SK-N-SH (cell line): ENCODE measurements at regions not wholly inside any gene's neighbourhood (a gene's known extent, or its start where the extent isn't known, plus 50 kb on each side); places are given as distances from the start of the nearest gene placed in this dataset.

ENCODE experiments used
- CTCF ChIA-PET: fragments of 300-600, 350-600 bp; formaldehyde crosslinking; extraction: SDS; loops from one replicate; lab custom pipeline; 2021; lab: Yijun Ruan, JAX
- POLR2A ChIA-PET: fragments of 350-600 bp; sonication (Branson Sonifier 250); formaldehyde crosslinking; extraction: SDS; loops from one replicate; lab custom pipeline; 2020; ENCODE audit warnings: antibody characterized with exemption, inconsistent platforms; lab: Yijun Ruan, JAX
- DNase-seq: peaks from one replicate; pipeline ENCODE4 v3.0.0; 2012
- H2AFZ ChIP-seq: fragments of 200-600 bp; sonication (generic); 2 replicates; pipeline ENCODE4 v1.8.1; 2016; ENCODE audit warnings: antibody characterized with exemption, mild to moderate bottlenecking, low read depth
- H3F3A ChIP-seq: fragments of 200-600 bp; sonication (generic); replicated peaks from 2 replicates; pipeline ENCODE3; 2016; ENCODE audit warnings: antibody characterized with exemption, mild to moderate bottlenecking; ENCODE audit not compliant: insufficient read depth
- H3K27ac ChIP-seq, 2 experiments: fragments of 200-500 bp in 1 of 2; fragments of 200-600 bp in 1 of 2; sonication (Bioruptor generic) in 1 of 2; sonication (generic), shearing (Covaris generic) in 1 of 2; 2 replicates each; pipeline versions ENCODE4 v1.5.1 to v1.6.1; 2014 to 2016; ENCODE audit warnings: low read depth in 2 of 2, inconsistent platforms in 1 of 2, low read length in 1 of 2, mild to moderate bottlenecking in 1 of 2, mixed read lengths in 1 of 2
- H3K27me3 ChIP-seq: fragments of 200-600 bp; sonication (generic), shearing (Covaris generic); 2 replicates; pipeline ENCODE4 v1.6.1; 2016; ENCODE audit warnings: mixed run types; ENCODE audit not compliant: insufficient read depth
- H3K36me3 ChIP-seq, 2 experiments: fragments of 200-500 bp in 1 of 2; fragments of 200-600 bp in 1 of 2; sonication (Bioruptor generic) in 1 of 2; sonication (generic) in 1 of 2; replicated peaks in 1 of 2; 2 replicates each; pipeline versions ENCODE3 to v1.5.1; 2014 to 2016; ENCODE audit warnings: low read length in 1 of 2, mild to moderate bottlenecking in 1 of 2; ENCODE audit not compliant: insufficient read depth in 2 of 2, control insufficient read depth in 1 of 2
- H3K4me1 ChIP-seq, 2 experiments: fragments of 200-500 bp in 1 of 2; fragments of 200-600 bp in 1 of 2; sonication (Bioruptor generic) in 1 of 2; sonication (generic), shearing (Covaris generic) in 1 of 2; 2 replicates each; pipeline versions ENCODE4 v1.5.1 to v1.6.1; 2014 to 2016; ENCODE audit warnings: low read depth in 1 of 2, low read length in 1 of 2, mixed run types in 1 of 2; ENCODE audit not compliant: insufficient read depth in 2 of 2, control insufficient read depth in 1 of 2
- H3K4me2 ChIP-seq: fragments of 200-600 bp; sonication (generic), shearing (Covaris generic); 2 replicates; pipeline ENCODE4 v1.6.1; 2017; ENCODE audit warnings: mixed run types
- H3K4me3 ChIP-seq, 2 experiments: fragments of 200-500 bp in 1 of 2; fragments of 200-600 bp in 1 of 2; sonication (Bioruptor generic) in 1 of 2; sonication (generic), shearing (Covaris generic) in 1 of 2; 2 replicates each; pipeline versions ENCODE4 v1.5.1 to v1.8.1; 2014 to 2016; ENCODE audit warnings: low read depth in 2 of 2, inconsistent platforms in 1 of 2, low read length in 1 of 2, mild to moderate bottlenecking in 1 of 2, mixed read lengths in 1 of 2, moderate library complexity in 1 of 2
- H3K79me2 ChIP-seq: fragments of 200-600 bp; sonication (generic); 2 replicates; pipeline ENCODE4 v1.8.1; 2017; ENCODE audit warnings: mild to moderate bottlenecking; ENCODE audit not compliant: insufficient read depth
- H3K9ac ChIP-seq: fragments of 200-600 bp; sonication (generic); 2 replicates; pipeline ENCODE4 v1.6.1; 2017; ENCODE audit warnings: mixed run types
- H3K9me2 ChIP-seq: fragments of 200-600 bp; sonication (generic); 2 replicates; pipeline ENCODE4 v1.6.1; 2017; ENCODE audit warnings: mixed run types
- H3K9me3 ChIP-seq: fragments of 200-600 bp; sonication (generic); 2 replicates; pipeline ENCODE4 v1.6.1; 2017; ENCODE audit warnings: mixed run types, mild to moderate bottlenecking, moderate library complexity
- H4K20me1 ChIP-seq: fragments of 200-600 bp; sonication (generic); 2 replicates; pipeline ENCODE4 v1.6.1; 2017; ENCODE audit warnings: mild to moderate bottlenecking, mixed run types; ENCODE audit not compliant: insufficient read depth
- CHD2 ChIP-seq: fragments of 150-350 bp; IDR thresholded peaks from 2 replicates; pipeline ENCODE4 v1.6.1; 2018; ENCODE audit warnings: low read length; ENCODE audit not compliant: partially characterized antibody
- EZH2phosphoT487 ChIP-seq: fragments of 200-600 bp; sonication (generic); IDR thresholded peaks from 2 replicates; pipeline ENCODE4 v1.6.1; 2017; ENCODE audit warnings: low read depth, mixed run types, mild to moderate bottlenecking, antibody characterized with exemption, moderate library complexity, borderline replicate concordance
- FOSL2 ChIP-seq: IDR thresholded peaks from 2 replicates; pipeline ENCODE4 v1.4.0; 2012; ENCODE audit warnings: low read depth, mild to moderate bottlenecking, moderate library complexity, borderline replicate concordance
- FOXJ3 ChIP-seq: sonication (generic); formaldehyde crosslinking; IDR thresholded peaks from 2 replicates; pipeline ENCODE4 v1.5.1; 2020; ENCODE audit warnings: mild to moderate bottlenecking, missing genetic modification reagents
- GATA2 ChIP-seq: sonication (generic); formaldehyde crosslinking; IDR thresholded peaks from 2 replicates; pipeline ENCODE4 v1.5.0; 2020; ENCODE audit warnings: mild to moderate bottlenecking, missing genetic modification reagents
- MEF2A ChIP-seq: IDR thresholded peaks from 2 replicates; pipeline ENCODE4 v1.4.0; 2012; ENCODE audit warnings: low read depth, borderline replicate concordance
- NRF1 ChIP-seq: IDR thresholded peaks from 2 replicates; pipeline ENCODE4 v1.6.1; 2012; ENCODE audit warnings: low read depth, mild to moderate bottlenecking, low read length
- POLR2AphosphoS5 ChIP-seq: IDR thresholded peaks from 2 replicates; pipeline ENCODE4 v1.6.1; 2012; ENCODE audit warnings: low read depth, low read length
- RXRA ChIP-seq: IDR thresholded peaks from 2 replicates; pipeline ENCODE4 v1.4.0; 2012; ENCODE audit warnings: low read depth, mild to moderate bottlenecking, borderline replicate concordance
- TCF12 ChIP-seq: IDR thresholded peaks from 2 replicates; pipeline ENCODE4 v1.4.0; 2012
- WGBS: methylation state at CpG from one replicate; pipeline ENCODE4 v1.1.6; 2017; ENCODE audit warnings: low lambda C conversion rate; 5-methylcytosine and 5-hydroxymethylcytosine counted together
- TF ChIP-seq, protein P1 (sequence below): fragments of 150-350 bp; IDR thresholded peaks from 2 replicates; pipeline ENCODE4 v1.6.1; 2017; ENCODE audit warnings: antibody characterized with exemption, low read length, low read depth, borderline replicate concordance
- TF ChIP-seq, protein P2 (sequence below): IDR thresholded peaks from 2 replicates; pipeline ENCODE4; 2012
- TF ChIP-seq, protein P3 (sequence below): IDR thresholded peaks from 2 replicates; pipeline ENCODE4 v1.4.0; 2012; ENCODE audit warnings: low read depth, borderline replicate concordance
- TF ChIP-seq, protein P4 (sequence below): IDR thresholded peaks from 2 replicates; pipeline ENCODE4 v1.4.0; 2012; ENCODE audit warnings: low read depth
- TF ChIP-seq, protein P5 (sequence below): IDR thresholded peaks from 2 replicates; pipeline ENCODE4 v1.6.1; 2012; ENCODE audit warnings: mild to moderate bottlenecking, low read depth, low read length, moderate library complexity

DNA sequence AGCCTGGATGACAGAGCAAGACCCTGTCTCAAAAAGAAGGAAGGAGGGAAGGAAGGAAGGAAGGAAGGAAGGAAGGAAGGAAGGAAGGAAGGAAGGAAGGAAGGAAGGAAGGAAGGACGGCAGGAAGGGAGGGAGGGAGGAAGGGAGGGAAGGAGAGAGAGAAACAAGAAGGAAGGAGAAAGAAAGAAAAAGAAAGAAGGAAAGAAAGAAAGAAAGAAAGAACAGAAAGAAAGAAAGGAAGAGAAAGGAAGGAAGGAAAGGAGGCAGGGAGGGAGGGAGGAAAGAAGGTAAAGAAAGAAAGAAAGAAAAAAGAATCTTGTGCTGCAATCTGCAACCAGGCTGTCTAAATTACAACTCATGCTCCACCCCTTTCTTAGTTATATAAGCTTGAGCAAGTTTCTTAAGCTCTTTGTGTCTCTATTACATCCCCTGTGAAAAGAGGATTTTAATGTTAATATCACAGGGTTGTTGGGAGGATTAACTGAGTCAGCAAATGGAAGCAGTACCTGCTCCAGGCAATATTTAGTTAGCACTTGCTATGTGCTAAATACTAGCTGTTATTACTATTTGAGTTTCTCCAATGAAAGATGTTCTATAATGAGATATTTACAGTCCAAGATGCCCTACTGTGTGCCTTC is 917.9 kb upstream of the AUTS2 start:
- H3K79me2 ChIP-seq: no peaks in the 10 kb centered on the region
- WGBS: 82% methylated on average over 1 of the region's 1 CpG
- H3K4me3 ChIP-seq: no peak overlapping the region
- ChIA-PET CTCF (no interaction called here), POLR2A (no interaction called here)
- H3K9me3 ChIP-seq: no peaks in the 10 kb centered on the region
- no peaks in the 10 kb centered on the region for H3K36me3 ChIP-seq
- no peak overlapping the region for H3K4me2 ChIP-seq
- no peak overlapping the region for H3K27ac ChIP-seq
- H3F3A ChIP-seq: no peaks in the 10 kb centered on the region
- peaks cover 0 to 2% of the 10 kb centered on the region in 2 experiments; a peak in 1 of 4 replicates for H3K4me1 ChIP-seq
- no peaks in the 10 kb centered on the region for H4K20me1 ChIP-seq
- H2AFZ ChIP-seq: no peak overlapping the region
- no peaks in the 10 kb centered on the region for H3K9me2 ChIP-seq
- no peaks in the 10 kb centered on the region for H3K27me3 ChIP-seq
- TF ChIP-seq EZH2phosphoT487 (no peak), MEF2A (no peak), POLR2AphosphoS5 (no peak), FOXJ3 (CRISPR knock-in tag) (no peak), NRF1 (no peak), FOSL2 (no peak), RXRA (no peak), TCF12 (no peak), CHD2 (no peak), GATA2 (CRISPR knock-in tag) (no peak)
- TF ChIP-seq, protein P1, sequence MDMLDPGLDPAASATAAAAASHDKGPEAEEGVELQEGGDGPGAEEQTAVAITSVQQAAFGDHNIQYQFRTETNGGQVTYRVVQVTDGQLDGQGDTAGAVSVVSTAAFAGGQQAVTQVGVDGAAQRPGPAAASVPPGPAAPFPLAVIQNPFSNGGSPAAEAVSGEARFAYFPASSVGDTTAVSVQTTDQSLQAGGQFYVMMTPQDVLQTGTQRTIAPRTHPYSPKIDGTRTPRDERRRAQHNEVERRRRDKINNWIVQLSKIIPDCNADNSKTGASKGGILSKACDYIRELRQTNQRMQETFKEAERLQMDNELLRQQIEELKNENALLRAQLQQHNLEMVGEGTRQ: no peak
- TF ChIP-seq, protein P2, sequence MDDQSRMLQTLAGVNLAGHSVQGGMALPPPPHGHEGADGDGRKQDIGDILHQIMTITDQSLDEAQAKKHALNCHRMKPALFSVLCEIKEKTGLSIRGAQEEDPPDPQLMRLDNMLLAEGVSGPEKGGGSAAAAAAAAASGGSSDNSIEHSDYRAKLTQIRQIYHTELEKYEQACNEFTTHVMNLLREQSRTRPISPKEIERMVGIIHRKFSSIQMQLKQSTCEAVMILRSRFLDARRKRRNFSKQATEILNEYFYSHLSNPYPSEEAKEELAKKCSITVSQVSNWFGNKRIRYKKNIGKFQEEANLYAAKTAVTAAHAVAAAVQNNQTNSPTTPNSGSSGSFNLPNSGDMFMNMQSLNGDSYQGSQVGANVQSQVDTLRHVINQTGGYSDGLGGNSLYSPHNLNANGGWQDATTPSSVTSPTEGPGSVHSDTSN: no peak
- TF ChIP-seq, protein P3, sequence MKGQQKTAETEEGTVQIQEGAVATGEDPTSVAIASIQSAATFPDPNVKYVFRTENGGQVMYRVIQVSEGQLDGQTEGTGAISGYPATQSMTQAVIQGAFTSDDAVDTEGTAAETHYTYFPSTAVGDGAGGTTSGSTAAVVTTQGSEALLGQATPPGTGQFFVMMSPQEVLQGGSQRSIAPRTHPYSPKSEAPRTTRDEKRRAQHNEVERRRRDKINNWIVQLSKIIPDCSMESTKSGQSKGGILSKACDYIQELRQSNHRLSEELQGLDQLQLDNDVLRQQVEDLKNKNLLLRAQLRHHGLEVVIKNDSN: no peak
- TF ChIP-seq, protein P4, sequence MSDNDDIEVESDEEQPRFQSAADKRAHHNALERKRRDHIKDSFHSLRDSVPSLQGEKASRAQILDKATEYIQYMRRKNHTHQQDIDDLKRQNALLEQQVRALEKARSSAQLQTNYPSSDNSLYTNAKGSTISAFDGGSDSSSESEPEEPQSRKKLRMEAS: no peak
- TF ChIP-seq, protein P5, sequence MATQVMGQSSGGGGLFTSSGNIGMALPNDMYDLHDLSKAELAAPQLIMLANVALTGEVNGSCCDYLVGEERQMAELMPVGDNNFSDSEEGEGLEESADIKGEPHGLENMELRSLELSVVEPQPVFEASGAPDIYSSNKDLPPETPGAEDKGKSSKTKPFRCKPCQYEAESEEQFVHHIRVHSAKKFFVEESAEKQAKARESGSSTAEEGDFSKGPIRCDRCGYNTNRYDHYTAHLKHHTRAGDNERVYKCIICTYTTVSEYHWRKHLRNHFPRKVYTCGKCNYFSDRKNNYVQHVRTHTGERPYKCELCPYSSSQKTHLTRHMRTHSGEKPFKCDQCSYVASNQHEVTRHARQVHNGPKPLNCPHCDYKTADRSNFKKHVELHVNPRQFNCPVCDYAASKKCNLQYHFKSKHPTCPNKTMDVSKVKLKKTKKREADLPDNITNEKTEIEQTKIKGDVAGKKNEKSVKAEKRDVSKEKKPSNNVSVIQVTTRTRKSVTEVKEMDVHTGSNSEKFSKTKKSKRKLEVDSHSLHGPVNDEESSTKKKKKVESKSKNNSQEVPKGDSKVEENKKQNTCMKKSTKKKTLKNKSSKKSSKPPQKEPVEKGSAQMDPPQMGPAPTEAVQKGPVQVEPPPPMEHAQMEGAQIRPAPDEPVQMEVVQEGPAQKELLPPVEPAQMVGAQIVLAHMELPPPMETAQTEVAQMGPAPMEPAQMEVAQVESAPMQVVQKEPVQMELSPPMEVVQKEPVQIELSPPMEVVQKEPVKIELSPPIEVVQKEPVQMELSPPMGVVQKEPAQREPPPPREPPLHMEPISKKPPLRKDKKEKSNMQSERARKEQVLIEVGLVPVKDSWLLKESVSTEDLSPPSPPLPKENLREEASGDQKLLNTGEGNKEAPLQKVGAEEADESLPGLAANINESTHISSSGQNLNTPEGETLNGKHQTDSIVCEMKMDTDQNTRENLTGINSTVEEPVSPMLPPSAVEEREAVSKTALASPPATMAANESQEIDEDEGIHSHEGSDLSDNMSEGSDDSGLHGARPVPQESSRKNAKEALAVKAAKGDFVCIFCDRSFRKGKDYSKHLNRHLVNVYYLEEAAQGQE: no peak
- no peak overlapping the region for H3K9ac ChIP-seq
- DNase-seq: no peak
